Gastroesophageal sphincter (tissue), 3 donors: ENCODE measurements at regions not wholly inside any gene's neighbourhood (a gene's known extent, or its start where the extent isn't known, plus 50 kb on each side); places are given as distances from the start of the nearest gene placed in this dataset.

ENCODE experiments used
- POLR2A ChIP-seq, 2 donors: fragments of 450-650 bp; IDR thresholded peaks; one replicate each; pipeline ENCODE4 v1.6.1; 2017; ENCODE audit warnings: antibody characterized with exemption in 2 of 2, mild to moderate bottlenecking in 2 of 2, moderate library complexity in 1 of 2
- POLR2AphosphoS5 ChIP-seq: sonication (generic); formaldehyde crosslinking; IDR thresholded peaks from one replicate; pipeline ENCODE4 v1.6.1; 2017; ENCODE audit warnings: antibody characterized with exemption
- TF ChIP-seq, protein P1 (sequence below), 4 experiments: fragments of 200-600 bp in 2 of 4; fragments of 450-650 bp in 2 of 4; sonication (generic) in 1 of 4; IDR thresholded peaks; one replicate each; pipeline ENCODE4 v1.5.1; 2017 to 2019; ENCODE audit warnings: antibody characterized with exemption in 4 of 4, mild to moderate bottlenecking in 2 of 4, moderate library complexity in 2 of 4

- TF ChIP-seq, protein P1, sequence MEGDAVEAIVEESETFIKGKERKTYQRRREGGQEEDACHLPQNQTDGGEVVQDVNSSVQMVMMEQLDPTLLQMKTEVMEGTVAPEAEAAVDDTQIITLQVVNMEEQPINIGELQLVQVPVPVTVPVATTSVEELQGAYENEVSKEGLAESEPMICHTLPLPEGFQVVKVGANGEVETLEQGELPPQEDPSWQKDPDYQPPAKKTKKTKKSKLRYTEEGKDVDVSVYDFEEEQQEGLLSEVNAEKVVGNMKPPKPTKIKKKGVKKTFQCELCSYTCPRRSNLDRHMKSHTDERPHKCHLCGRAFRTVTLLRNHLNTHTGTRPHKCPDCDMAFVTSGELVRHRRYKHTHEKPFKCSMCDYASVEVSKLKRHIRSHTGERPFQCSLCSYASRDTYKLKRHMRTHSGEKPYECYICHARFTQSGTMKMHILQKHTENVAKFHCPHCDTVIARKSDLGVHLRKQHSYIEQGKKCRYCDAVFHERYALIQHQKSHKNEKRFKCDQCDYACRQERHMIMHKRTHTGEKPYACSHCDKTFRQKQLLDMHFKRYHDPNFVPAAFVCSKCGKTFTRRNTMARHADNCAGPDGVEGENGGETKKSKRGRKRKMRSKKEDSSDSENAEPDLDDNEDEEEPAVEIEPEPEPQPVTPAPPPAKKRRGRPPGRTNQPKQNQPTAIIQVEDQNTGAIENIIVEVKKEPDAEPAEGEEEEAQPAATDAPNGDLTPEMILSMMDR (IDR thresholded peaks at IDR 0.05) = no peak
- no peak for TF ChIP-seq POLR2AphosphoS5
- no peak for TF ChIP-seq POLR2A (IDR thresholded peaks at IDR 0.05)
These were observed 212.0 kb downstream of the RAD51AP2 start for GRCh38 chr2:17306219-17306618.
